H1 (cell line): ENCODE measurements at regions not wholly inside any gene's neighbourhood (a gene's known extent, or its start where the extent isn't known, plus 50 kb on each side); places are given as distances from the start of the nearest gene placed in this dataset.

Experiments
- CHD7 ChIP-seq: fragments of 300-600 bp; sonication (generic); IDR thresholded peaks from 2 replicates; pipeline ENCODE4 v1.7.1; 2012; ENCODE audit warnings: low read length, moderate library complexity, mild to moderate bottlenecking, inconsistent platforms; ENCODE audit not compliant: insufficient replicate concordance
- CTBP2 ChIP-seq: IDR thresholded peaks from 2 replicates; pipeline ENCODE4 v1.7.0; 2011; ENCODE audit warnings: borderline replicate concordance, mild to moderate bottlenecking, moderate library complexity, mixed read lengths, low read length; ENCODE audit not compliant: insufficient read depth, insufficient read length
- FOSL1 ChIP-seq: IDR thresholded peaks from 2 replicates; pipeline ENCODE4 v1.6.1; 2011; ENCODE audit warnings: mild to moderate bottlenecking, low read depth, low read length, moderate library complexity; ENCODE audit not compliant: insufficient read depth
- GTF2F1 ChIP-seq: IDR thresholded peaks from 2 replicates; pipeline ENCODE4 v1.6.1; 2012; ENCODE audit warnings: low read depth, low read length, improper control_type of control experiment, borderline replicate concordance
- JUND ChIP-seq: IDR thresholded peaks from 2 replicates; pipeline ENCODE4 v1.6.1; 2011; ENCODE audit warnings: mild to moderate bottlenecking, improper control_type of control experiment, low read length
- KDM4A ChIP-seq: IDR thresholded peaks from one replicate; pipeline ENCODE4 v1.7.1; 2012; ENCODE audit warnings: low read depth, mild to moderate bottlenecking, moderate library complexity, low read length, inconsistent platforms; ENCODE audit not compliant: severe bottlenecking
- POLR2AphosphoS5 ChIP-seq: IDR thresholded peaks from 2 replicates; pipeline ENCODE4 v1.6.1; 2011; ENCODE audit warnings: low read depth, low read length
- SRF ChIP-seq: IDR thresholded peaks from 2 replicates; pipeline ENCODE4 v1.6.1; 2011; ENCODE audit warnings: mild to moderate bottlenecking, low read depth, low read length, moderate library complexity
- TBP ChIP-seq: IDR thresholded peaks from 2 replicates; pipeline ENCODE4 v1.6.1; 2011; ENCODE audit warnings: low read depth, low read length, improper control_type of control experiment
- ZNF274 ChIP-seq: IDR thresholded peaks from 2 replicates; pipeline ENCODE4 v1.7.0; 2012; ENCODE audit warnings: low read length, borderline replicate concordance; ENCODE audit errors: extremely low read depth

- no peak for TF ChIP-seq CHD7
- no peak for TF ChIP-seq TBP
- TF ChIP-seq GTF2F1, result no peak
- TF ChIP-seq SRF, result no peak
- no peak for TF ChIP-seq CTBP2
- no peak for TF ChIP-seq POLR2AphosphoS5
- no peak for TF ChIP-seq ZNF274
- no peak for TF ChIP-seq JUND
- no peak for TF ChIP-seq FOSL1
- TF ChIP-seq KDM4A, result no peak
- TF ChIP-seq, all 59 proteins: peak for 0
These were observed 202.5 kb downstream of the GLI2 start (continued) for GRCh38 chr2:120938045-120938771.
